ENCODE measurements at regions not wholly inside any gene's neighbourhood (a gene's known extent, or its start where the extent isn't known, plus 50 kb on each side); places are given as distances from the start of the nearest gene placed in this dataset.

DNA sequence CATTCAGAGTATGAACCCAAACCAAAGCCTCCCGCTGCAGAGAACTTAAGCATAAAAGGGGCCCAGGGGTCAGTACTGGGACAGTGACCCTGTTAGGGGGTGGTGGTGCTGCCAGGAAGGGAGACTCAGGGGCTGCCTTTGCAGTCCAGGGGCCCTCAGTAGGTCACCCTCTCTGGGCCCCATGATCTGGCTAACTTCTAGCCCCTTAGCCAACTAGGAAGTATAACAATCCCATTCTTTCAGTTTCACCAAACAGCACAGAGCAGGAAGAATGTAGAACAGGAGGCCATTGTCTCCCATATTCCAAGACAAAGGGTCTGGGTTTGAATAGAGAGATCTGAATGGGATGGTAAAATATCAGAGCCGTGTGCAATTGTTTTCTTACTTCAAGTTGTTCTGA is 378.6 kb upstream of the C16orf82 start:
- Histone ChIP-seq H3K4me3 (ENCODE audit: low read depth, low read length, poor library complexity, severe bottlenecking) (no peak overlapping the region), H3K27me3 (replicated peaks; ENCODE audit: insufficient read depth, low read depth, low read length, poor library complexity) (no peaks in the 10 kb centered on the region), H3K9me3 (ENCODE audit: low read depth, low read length, poor library complexity, severe bottlenecking) (no peaks in the 10 kb centered on the region), H3K4me1 (ENCODE audit: insufficient read depth, low read length, poor library complexity, severe bottlenecking) (no peaks in the 10 kb centered on the region), H3K36me3 (ENCODE audit: insufficient read depth, low read length, poor library complexity, severe bottlenecking) (no peaks in the 10 kb centered on the region), H3K27ac (ENCODE audit: low read depth, low read length, poor library complexity, severe bottlenecking) (no peak overlapping the region)
- TF ChIP-seq, protein P1, sequence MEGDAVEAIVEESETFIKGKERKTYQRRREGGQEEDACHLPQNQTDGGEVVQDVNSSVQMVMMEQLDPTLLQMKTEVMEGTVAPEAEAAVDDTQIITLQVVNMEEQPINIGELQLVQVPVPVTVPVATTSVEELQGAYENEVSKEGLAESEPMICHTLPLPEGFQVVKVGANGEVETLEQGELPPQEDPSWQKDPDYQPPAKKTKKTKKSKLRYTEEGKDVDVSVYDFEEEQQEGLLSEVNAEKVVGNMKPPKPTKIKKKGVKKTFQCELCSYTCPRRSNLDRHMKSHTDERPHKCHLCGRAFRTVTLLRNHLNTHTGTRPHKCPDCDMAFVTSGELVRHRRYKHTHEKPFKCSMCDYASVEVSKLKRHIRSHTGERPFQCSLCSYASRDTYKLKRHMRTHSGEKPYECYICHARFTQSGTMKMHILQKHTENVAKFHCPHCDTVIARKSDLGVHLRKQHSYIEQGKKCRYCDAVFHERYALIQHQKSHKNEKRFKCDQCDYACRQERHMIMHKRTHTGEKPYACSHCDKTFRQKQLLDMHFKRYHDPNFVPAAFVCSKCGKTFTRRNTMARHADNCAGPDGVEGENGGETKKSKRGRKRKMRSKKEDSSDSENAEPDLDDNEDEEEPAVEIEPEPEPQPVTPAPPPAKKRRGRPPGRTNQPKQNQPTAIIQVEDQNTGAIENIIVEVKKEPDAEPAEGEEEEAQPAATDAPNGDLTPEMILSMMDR (conservative IDR thresholded peaks at IDR 0.05; ENCODE audit: low read depth, low read length): no peak
- no peak for TF ChIP-seq EZH2 (IDR thresholded peaks at IDR 0.05; ENCODE audit: borderline replicate concordance, low read depth, low read length, poor library complexity, severe bottlenecking)
- CTCF ChIA-PET: no interaction called here
- POLR2A ChIA-PET (ENCODE audit: low non-redundant PET): no interaction called here
- no peak for DNase-seq (ENCODE audit: low spot score)
- BruUV-seq (replicated peaks): no TSS peak
- intact Hi-C loops (cut with micrococcal nuclease; ENCODE audit: unreplicated experiment): no loop called here

DNA sequence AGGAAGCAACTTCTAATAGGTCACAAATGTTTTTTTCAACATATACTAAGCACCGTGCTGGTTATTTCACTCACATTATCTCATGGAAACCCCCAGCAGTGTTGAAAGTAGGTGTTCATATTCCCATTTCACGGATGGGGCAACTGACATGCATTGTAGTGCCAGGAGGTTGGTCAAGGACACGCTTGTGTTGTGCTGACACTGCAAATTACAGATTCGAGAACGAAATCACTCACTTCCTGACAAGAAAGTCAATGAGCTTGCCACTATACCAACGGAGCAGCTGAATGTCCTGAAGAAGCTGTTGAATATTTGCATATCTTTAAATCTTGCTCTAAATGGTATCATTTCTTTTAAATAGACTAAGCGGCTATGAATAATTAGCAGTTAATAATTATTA is 378.0 kb upstream of the C16orf82 start:
- TF ChIP-seq EZH2 (IDR thresholded peaks at IDR 0.05; ENCODE audit: borderline replicate concordance, low read depth, low read length, poor library complexity, severe bottlenecking): no peak
- TF ChIP-seq, protein P1 (conservative IDR thresholded peaks at IDR 0.05; ENCODE audit: low read depth, low read length): no peak
- POLR2A ChIA-PET (ENCODE audit: low non-redundant PET): no interaction called here
- H3K9me3 ChIP-seq (ENCODE audit: low read depth, low read length, poor library complexity, severe bottlenecking): no peaks in the 10 kb centered on the region
- no peaks in the 10 kb centered on the region for H3K27me3 ChIP-seq (replicated peaks; ENCODE audit: insufficient read depth, low read depth, low read length, poor library complexity)
- H3K36me3 ChIP-seq (ENCODE audit: insufficient read depth, low read length, poor library complexity, severe bottlenecking): no peaks in the 10 kb centered on the region
- intact Hi-C loops (cut with micrococcal nuclease; ENCODE audit: unreplicated experiment): no loop called here
- no TSS peak for BruUV-seq (replicated peaks)
- CTCF ChIA-PET: no interaction called here
- H3K4me3 ChIP-seq (ENCODE audit: low read depth, low read length, poor library complexity, severe bottlenecking): no peak overlapping the region
- H3K27ac ChIP-seq (ENCODE audit: low read depth, low read length, poor library complexity, severe bottlenecking): no peak overlapping the region
- H3K4me1 ChIP-seq (ENCODE audit: insufficient read depth, low read length, poor library complexity, severe bottlenecking): no peaks in the 10 kb centered on the region
- no peak for DNase-seq (ENCODE audit: low spot score)

- no peak for DNase-seq (ENCODE audit: low spot score)
- Histone ChIP-seq H3K4me1 (ENCODE audit: insufficient read depth, low read length, poor library complexity, severe bottlenecking) (no peaks in the 10 kb centered on the region), H3K36me3 (ENCODE audit: insufficient read depth, low read length, poor library complexity, severe bottlenecking) (no peaks in the 10 kb centered on the region), H3K4me3 (ENCODE audit: low read depth, low read length, poor library complexity, severe bottlenecking) (no peak overlapping the region), H3K27ac (ENCODE audit: low read depth, low read length, poor library complexity, severe bottlenecking) (no peak overlapping the region), H3K27me3 (replicated peaks; ENCODE audit: insufficient read depth, low read depth, low read length, poor library complexity) (no peaks in the 10 kb centered on the region), H3K9me3 (ENCODE audit: low read depth, low read length, poor library complexity, severe bottlenecking) (no peaks in the 10 kb centered on the region)
- intact Hi-C loops (cut with micrococcal nuclease; ENCODE audit: unreplicated experiment): no loop called here
- TF ChIP-seq, protein P1 (conservative IDR thresholded peaks at IDR 0.05; ENCODE audit: low read depth, low read length): no peak
- TF ChIP-seq EZH2 (IDR thresholded peaks at IDR 0.05; ENCODE audit: borderline replicate concordance, low read depth, low read length, poor library complexity, severe bottlenecking): no peak
- ChIA-PET CTCF (no interaction called here), POLR2A (ENCODE audit: low non-redundant PET) (no interaction called here)
- BruUV-seq (replicated peaks): no TSS peak
These were observed 374.1 kb upstream of the C16orf82 start for GRCh38 chr16:26692658-26693057.
